Mucosa of rectum (tissue), 2 donors: ENCODE measurements at regions not wholly inside any gene's neighbourhood (a gene's known extent, or its start where the extent isn't known, plus 50 kb on each side); places are given as distances from the start of the nearest gene placed in this dataset.
"Not testable (repeated sequence)": the region's sequence is repeated elsewhere in the genome, so short reads cannot be mapped to it uniquely, and the experiment has no call there.

Experiments
- H3K27ac ChIP-seq, 2 donors: one replicate each; pipeline ENCODE4 v1.7.0; 2013; ENCODE audit warnings: inconsistent platforms in 2 of 2, low read depth in 2 of 2, low read length in 2 of 2
- H3K27me3 ChIP-seq, 2 donors: one replicate each; pipeline ENCODE4 v1.7.0; 2013; ENCODE audit warnings: low read length in 2 of 2; ENCODE audit not compliant: control insufficient read depth in 2 of 2, insufficient read depth in 2 of 2
- H3K36me3 ChIP-seq, 2 donors: one replicate each; pipeline ENCODE4 v1.7.0; 2013; ENCODE audit warnings: low read length in 2 of 2; ENCODE audit not compliant: control insufficient read depth in 2 of 2, insufficient read depth in 2 of 2
- H3K4me1 ChIP-seq, 2 donors: one replicate each; pipeline ENCODE4 v1.7.0; 2013; ENCODE audit warnings: low read length in 2 of 2, mild to moderate bottlenecking in 1 of 2; ENCODE audit not compliant: control insufficient read depth in 2 of 2, insufficient read depth in 2 of 2
- H3K4me3 ChIP-seq, 2 donors: one replicate each; pipeline ENCODE4 v1.7.0; 2013; ENCODE audit warnings: low read length in 2 of 2
- H3K9ac ChIP-seq, 2 donors: one replicate each; pipeline ENCODE4 v1.7.0; 2013; ENCODE audit warnings: low read length in 2 of 2, low read depth in 1 of 2, mild to moderate bottlenecking in 1 of 2
- H3K9me3 ChIP-seq, 2 donors: one replicate each; pipeline ENCODE4 v1.7.0; 2013; ENCODE audit warnings: low read length in 2 of 2; ENCODE audit not compliant: control insufficient read depth in 2 of 2
- donor health status: healthy.
- donor health status: Normal muscosa, but diverticular disease.

DNA sequence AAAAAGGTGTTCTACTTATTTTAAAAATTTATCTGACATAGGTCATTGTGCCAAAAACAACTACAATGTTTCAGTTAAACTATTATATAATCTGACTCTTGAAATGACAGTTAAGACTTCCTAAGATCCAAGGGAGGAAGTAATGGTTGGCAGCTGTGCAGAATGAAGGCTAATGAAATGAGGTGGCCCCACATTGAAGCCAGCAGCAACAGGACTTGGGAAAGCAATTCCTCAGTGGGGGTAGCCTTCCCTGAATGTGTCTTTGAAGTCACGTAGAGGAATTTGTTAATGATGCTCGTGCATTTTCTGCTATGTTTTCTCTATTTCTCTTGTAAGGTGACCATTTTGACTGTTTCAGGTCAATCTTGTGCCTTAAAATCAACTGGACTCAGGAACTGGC is 162.4 kb upstream of the DAAM1 start:
- Histone ChIP-seq H3K27me3 (no peaks in the 10 kb centered on the region), H3K9ac (no peak overlapping the region), H3K36me3 (no peaks in the 10 kb centered on the region), H3K4me1 (no peaks in the 10 kb centered on the region), H3K27ac (no peak overlapping the region), H3K4me3 (no peak overlapping the region), H3K9me3 (no peaks in the 10 kb centered on the region)

DNA sequence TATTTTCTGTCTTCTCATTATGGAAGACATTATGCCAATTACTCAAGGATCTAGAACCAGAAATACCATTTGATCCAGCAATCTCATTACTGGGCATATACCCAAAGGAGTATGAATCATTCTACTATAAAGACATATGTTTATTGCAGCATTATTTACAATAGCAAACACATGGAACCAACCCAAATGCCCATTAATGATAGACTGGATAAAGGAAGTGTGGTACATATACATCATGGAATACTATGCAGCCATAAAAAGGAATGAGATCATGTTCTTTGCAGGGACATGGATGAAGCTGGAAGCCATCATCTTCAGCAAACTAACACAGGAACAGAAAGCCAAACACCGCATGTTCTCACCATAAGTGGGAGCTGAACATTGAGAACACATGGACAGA is 161.8 kb upstream of the DAAM1 start:
- H3K9me3 ChIP-seq = not testable (repeated sequence)

GRCh38 chr14:59028476-59029202 is 159.8 kb upstream of the DAAM1 start:
- no peaks in the 10 kb centered on the region for H3K4me1 ChIP-seq
- H3K4me3 ChIP-seq = peak overlapping the region in 1 of 2 donors; percentile 1
- H3K27me3 ChIP-seq = no peaks in the 10 kb centered on the region
- H3K9me3 ChIP-seq = no peaks in the 10 kb centered on the region
- H3K27ac ChIP-seq = no peak overlapping the region
- H3K36me3 ChIP-seq = no peaks in the 10 kb centered on the region
- H3K9ac ChIP-seq = no peak overlapping the region

More for the DNA sequence above, 161.8 kb upstream of the DAAM1 start:
- H3K36me3 ChIP-seq, H3K27me3 ChIP-seq, H3K27ac ChIP-seq, H3K4me3 ChIP-seq, H3K4me1 ChIP-seq, H3K9ac ChIP-seq: not testable (repeated sequence)

GRCh38 chr14:59032826-59033225 is 155.6 kb upstream of the DAAM1 start:
- no peaks in the 10 kb centered on the region for H3K4me1 ChIP-seq
- no peaks in the 10 kb centered on the region for H3K27me3 ChIP-seq
- no peak overlapping the region for H3K9ac ChIP-seq
- H3K27ac ChIP-seq = no peak overlapping the region
- H3K9me3 ChIP-seq = no peaks in the 10 kb centered on the region
- no peak overlapping the region for H3K4me3 ChIP-seq
- H3K36me3 ChIP-seq = no peaks in the 10 kb centered on the region

DNA sequence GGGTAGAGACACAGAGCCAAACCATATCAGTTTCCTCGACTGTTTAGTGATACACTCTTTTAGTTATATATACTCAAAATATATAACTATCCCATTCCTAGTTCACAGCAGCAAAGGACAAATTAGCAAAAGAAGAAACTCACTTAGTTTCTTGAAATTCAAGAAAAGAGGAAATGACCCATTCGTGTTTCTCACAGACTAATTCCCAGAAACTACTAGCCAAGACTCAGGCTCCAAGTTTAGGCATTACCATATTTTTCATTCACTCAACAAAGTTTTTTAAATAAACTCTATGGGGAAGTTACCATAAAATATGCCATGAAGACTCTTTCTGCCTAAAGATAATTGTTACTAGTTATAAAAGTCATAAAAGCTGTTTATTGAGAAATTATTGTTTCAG is 152.3 kb upstream of the DAAM1 start:
- H3K4me1 ChIP-seq = no peaks in the 10 kb centered on the region
- no peaks in the 10 kb centered on the region for H3K9me3 ChIP-seq
- no peaks in the 10 kb centered on the region for H3K36me3 ChIP-seq
- H3K27me3 ChIP-seq = no peaks in the 10 kb centered on the region
- H3K9ac ChIP-seq = no peak overlapping the region
- no peak overlapping the region for H3K27ac ChIP-seq
- H3K4me3 ChIP-seq = no peak overlapping the region

- Histone ChIP-seq H3K9me3 (no peaks in the 10 kb centered on the region), H3K27me3 (no peaks in the 10 kb centered on the region), H3K4me1 (no peaks in the 10 kb centered on the region), H3K9ac (no peak overlapping the region), H3K36me3 (no peaks in the 10 kb centered on the region), H3K4me3 (no peak overlapping the region), H3K27ac (no peak overlapping the region)
Observed at GRCh38 chr14:59037086-59037485, 151.4 kb upstream of the DAAM1 start.

- Histone ChIP-seq H3K4me1 (no peaks in the 10 kb centered on the region), H3K27ac (no peak overlapping the region), H3K36me3 (no peaks in the 10 kb centered on the region), H3K4me3 (no peak overlapping the region), H3K9ac (no peak overlapping the region), H3K27me3 (no peaks in the 10 kb centered on the region), H3K9me3 (no peaks in the 10 kb centered on the region)
Observed at GRCh38 chr14:59037620-59038019, 150.8 kb upstream of the DAAM1 start.

GRCh38 chr14:59038746-59039145 is 149.7 kb upstream of the DAAM1 start:
- Histone ChIP-seq H3K36me3 (no peaks in the 10 kb centered on the region), H3K27ac (no peak overlapping the region), H3K4me3 (no peak overlapping the region), H3K4me1 (no peaks in the 10 kb centered on the region), H3K9ac (no peak overlapping the region), H3K27me3 (no peaks in the 10 kb centered on the region), H3K9me3 (no peaks in the 10 kb centered on the region)

DNA sequence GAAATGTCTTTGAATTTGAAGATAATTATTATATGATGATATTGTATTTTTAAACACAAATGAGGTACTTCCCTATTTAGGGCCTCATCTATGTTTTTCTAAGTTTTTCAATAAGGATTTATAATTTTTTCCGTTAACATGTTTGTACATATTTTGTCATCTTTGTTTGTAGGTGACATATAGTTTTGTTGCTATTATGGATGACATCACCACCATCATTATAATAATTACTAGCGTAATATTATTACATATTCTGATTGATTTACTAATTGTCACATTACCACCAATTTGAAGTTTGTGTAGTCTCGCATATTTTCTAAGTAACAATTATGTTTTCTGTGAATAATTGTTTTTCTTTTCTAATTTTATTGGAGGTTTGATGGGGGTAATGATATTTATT is 147.2 kb upstream of the DAAM1 start:
- no peaks in the 10 kb centered on the region for H3K9me3 ChIP-seq
- no peaks in the 10 kb centered on the region for H3K36me3 ChIP-seq
- H3K27ac ChIP-seq = no peak overlapping the region
- no peak overlapping the region for H3K9ac ChIP-seq
- no peaks in the 10 kb centered on the region for H3K27me3 ChIP-seq
- H3K4me3 ChIP-seq = no peak overlapping the region
- no peaks in the 10 kb centered on the region for H3K4me1 ChIP-seq

GRCh38 chr14:59044707-59045106 is 143.8 kb upstream of the DAAM1 start:
- Histone ChIP-seq H3K36me3 (no peaks in the 10 kb centered on the region), H3K4me1 (no peaks in the 10 kb centered on the region), H3K27ac (no peak overlapping the region), H3K27me3 (no peaks in the 10 kb centered on the region), H3K9ac (no peak overlapping the region), H3K4me3 (no peak overlapping the region), H3K9me3 (no peaks in the 10 kb centered on the region)

DNA sequence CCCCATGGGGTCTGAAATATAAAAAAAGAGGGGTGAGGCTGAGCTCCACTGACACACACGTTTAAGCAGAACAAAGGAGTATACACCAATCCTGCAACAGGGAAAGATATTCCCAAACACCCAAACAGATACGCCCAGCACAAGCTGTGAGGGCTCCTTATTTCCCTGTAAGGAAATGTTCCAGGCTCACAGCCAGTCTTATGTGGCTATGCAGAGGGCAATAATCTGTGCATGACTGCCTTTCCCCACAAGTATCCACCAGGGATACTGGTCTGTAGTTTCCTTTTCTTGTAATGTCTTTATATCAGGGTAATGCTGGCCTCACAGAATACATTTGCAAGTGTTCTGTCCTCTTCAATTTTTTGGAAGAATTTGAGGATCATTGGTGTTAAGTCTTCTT is 141.7 kb upstream of the DAAM1 start:
- Histone ChIP-seq H3K9ac (no peak overlapping the region), H3K36me3 (no peaks in the 10 kb centered on the region), H3K27me3 (no peaks in the 10 kb centered on the region), H3K9me3 (no peaks in the 10 kb centered on the region), H3K27ac (no peak overlapping the region), H3K4me1 (no peaks in the 10 kb centered on the region), H3K4me3 (no peak overlapping the region)
